Non-pigmented ciliary epithelial cell (primary cell): ENCODE measurements at regions not wholly inside any gene's neighbourhood (a gene's known extent, or its start where the extent isn't known, plus 50 kb on each side); places are given as distances from the start of the nearest gene placed in this dataset.
"Not testable (repeated sequence)": the region's sequence is repeated elsewhere in the genome, so short reads cannot be mapped to it uniquely, and the experiment has no call there.

Experiments
- DNase-seq: peaks from one replicate; pipeline ENCODE4 v3.0.0-alpha.2; 2010; ENCODE audit warnings: low read depth

- no peak for DNase-seq
Measured at GRCh38 chr16:48105976-48106375, 49.8 kb downstream of the ABCC12 start.

DNA sequence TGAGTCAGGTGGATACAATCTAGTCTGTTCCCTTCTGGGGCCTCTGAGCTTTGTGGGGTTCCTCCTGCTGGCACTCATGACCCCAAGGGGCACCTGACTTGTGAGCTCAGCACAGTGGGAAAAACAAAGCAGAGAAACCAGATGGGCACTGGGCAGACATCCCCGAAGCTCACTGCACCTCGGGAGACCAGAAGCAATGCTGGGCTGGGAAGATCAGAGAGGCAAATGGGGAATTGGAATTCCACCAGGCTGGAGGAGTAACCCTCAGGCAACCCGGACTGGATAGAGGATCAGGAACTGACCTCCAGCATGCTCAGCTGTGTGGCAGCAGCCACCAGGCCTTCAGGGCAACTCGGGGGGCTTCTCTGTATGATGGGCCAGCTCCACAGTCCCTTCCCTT lies 50.3 kb downstream of the ABCC12 start:
- DNase-seq, result no peak

- DNase-seq, result no peak
Measured at GRCh38 chr16:48103591-48103990, 52.2 kb downstream of the ABCC12 start.

- no peak for DNase-seq
Measured at GRCh38 chr16:48102083-48103008, 53.4 kb downstream of the ABCC12 start.

DNA sequence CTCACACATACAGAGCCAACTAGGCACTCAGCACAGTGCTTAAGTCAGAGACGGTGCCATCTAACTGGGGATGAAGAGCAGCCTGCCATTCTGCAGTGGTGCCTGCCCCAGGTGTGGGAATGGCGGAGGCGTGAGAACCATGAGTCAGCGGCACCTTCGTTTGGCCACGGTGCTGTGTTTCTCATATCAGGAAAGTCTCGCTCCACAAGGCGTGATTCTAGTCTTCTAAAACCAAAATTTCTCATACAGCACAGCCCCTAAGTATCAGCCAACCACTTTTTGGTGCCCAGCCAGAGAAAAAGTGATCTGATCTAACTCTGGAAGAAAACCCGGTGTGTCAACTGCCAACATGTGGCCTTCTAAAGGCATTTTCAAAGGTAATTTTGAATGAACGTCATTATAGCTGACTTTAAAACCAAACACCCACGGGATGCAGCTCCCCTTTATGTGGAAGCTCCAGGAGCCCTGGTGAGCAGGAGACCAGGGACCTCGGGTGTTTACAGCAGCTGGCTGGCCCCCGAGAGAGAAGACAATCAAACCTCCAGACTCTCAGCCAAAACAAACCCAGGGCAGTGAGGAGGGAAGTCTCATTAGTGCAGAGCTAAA lies 54.6 kb downstream of the ABCC12 start:
- DNase-seq, result no peak

GRCh38 chr16:48099455-48099854 lies 56.3 kb downstream of the ABCC12 start:
- no peak for DNase-seq

- DNase-seq, result no peak
Measured at GRCh38 chr16:48098472-48098871, 57.3 kb downstream of the ABCC12 start.

GRCh38 chr16:48091117-48091516 lies 64.7 kb downstream of the ABCC12 start:
- DNase-seq, result no peak

- no peak for DNase-seq
Measured at GRCh38 chr16:48089053-48089792, 66.6 kb downstream of the ABCC12 start.

DNA sequence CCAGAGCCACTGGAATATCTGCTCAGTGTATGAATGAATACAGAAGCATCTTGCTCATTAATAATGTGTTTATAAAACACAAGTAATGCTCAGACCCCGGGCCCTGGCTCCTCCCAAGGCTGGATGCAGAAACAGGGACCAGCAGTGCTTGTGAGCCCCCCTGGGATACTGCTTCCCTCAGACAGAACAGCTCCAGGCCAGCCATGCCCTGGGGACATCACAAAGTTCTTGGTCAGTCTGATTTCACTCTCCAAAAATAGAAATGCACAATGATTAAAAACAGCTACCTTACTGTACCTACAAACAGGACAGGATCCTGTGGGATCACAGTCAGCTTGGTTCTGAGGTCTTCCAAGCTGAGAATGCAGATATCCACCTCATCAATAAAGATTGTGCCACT lies 68.2 kb downstream of the ABCC12 start:
- no peak for DNase-seq

GRCh38 chr16:48086422-48086821 lies 69.4 kb downstream of the ABCC12 start:
- no peak for DNase-seq

- no peak for DNase-seq
Measured at GRCh38 chr16:48085729-48086128, 70.1 kb downstream of the ABCC12 start.

GRCh38 chr16:48084826-48085225 lies 71.0 kb downstream of the ABCC12 start:
- no peak for DNase-seq

DNA sequence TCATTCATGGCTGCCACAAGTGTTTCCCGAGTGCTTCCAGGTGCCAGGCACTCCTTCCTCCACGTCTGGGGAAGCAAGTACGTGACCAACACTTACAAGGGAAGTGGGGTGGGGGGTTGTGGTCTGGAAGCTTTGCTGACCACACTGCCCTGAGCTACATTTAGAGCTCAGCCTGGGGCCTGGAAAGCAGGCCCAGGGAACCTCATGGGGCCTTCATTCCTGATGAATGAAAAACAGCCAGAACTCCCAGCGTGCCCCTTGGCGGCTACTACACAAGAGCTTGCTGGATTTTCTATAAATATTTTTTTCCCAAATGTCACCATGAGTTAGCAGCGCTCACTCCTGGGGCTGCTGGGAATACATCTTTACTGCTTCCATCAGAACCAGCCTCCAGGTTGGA lies 73.3 kb downstream of the ABCC12 start:
- no peak for DNase-seq

DNA sequence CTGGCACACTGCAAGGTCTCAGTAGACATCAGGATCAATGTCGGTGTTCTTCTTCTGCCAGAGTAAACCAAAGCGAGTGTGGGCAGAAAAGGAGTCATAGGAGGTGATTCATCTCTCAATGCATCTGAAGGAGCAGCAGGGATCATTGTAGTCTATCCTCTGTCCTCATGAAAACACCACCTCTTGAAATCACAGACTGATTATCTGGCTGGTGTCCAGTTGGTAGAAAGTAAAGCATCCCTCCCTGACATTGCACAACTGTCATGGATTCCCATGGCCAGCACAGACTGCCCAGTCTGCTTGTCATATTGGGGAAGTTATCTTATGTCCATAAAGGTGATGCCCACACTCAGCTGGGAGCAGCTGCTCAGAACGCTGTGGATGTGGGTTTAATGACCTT lies 74.1 kb downstream of the ABCC12 start:
- peak; percentile 67 for DNase-seq

DNA sequence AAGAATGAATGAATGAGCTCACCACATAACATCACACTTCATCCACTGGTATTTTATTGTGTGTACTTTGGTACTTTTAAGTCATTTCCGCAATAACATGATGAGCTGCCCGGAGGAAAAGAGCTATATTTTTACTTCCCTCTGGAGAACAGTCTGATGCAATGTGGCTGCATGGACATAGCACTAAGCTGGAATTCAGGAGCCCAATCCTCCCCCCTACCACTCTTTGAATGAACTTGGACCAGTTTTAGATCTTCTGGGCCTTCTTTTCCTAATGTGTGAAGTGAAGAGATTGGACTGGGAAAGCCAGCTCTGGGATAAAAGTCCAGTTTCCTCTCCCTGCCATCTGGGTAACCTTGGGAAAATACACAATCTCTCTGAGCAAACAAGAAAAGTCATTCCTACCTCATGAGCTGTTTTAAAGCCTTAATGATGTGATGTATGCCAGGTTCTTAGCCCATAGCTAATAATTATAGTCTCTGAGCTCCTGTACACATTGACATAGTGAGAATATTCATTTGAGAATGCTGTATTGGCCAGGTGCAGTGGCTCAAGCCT lies 79.3 kb downstream of the ABCC12 start:
- no peak for DNase-seq

- no peak for DNase-seq
Measured at GRCh38 chr16:48075398-48075797, 80.4 kb downstream of the ABCC12 start.

DNA sequence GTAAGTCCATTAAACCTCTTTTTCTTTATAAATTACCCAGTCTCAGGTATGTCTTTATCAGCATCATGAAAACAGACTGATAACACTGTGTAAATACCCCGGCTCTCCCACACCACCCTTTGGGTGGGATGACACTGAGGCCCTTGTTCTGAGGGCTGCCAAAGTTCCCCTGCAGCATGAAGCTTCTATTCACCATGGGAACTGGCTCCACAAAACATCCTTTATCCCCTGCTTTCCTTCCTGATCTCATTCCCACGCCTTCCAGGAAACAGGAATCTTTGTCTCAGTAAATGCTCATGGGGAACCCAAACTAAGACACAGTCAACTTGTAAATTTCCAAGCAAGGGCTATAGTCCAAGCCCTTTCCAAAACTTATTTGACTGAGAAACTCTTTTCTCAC lies 88.4 kb downstream of the ABCC12 start:
- no peak for DNase-seq

DNA sequence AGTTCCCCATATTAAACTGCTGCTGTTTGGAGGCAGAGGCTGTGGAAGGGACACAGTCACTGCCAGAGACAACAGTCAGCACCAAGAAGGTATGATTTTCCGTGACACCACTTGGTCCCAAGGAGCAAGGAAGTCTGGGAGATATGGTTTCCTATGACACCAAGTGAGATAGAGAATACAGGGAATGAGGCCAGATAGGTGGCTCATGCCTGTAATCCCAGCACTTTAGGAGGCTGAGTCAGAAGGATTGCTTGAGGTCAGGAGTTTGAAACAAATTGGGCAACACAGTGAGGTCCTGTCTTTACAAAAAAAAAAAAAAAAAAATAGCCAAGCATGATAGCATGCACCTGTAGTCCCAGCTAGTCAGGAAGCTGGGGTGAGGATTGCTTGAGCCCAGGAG lies 90.8 kb downstream of the ABCC12 start:
- no peak for DNase-seq

DNA sequence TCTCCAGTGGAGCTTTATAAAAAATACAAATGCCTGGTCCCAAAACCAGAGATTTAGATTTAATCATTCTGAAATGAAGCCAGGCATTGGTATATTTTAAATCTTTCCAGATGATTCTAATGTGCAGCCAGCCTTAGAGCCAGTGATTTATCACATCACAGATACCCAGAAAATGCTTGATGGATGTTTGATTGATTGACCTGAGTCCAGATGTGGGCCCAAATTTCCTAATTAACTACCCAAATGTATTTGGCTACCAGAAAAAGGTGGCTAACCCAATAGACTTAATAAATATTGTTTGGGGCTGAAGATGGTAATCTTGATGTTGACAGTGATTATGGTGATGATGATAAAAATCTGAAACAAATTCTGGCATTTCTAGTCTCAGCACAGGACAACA lies 93.1 kb downstream of the ABCC12 start:
- no peak for DNase-seq

DNA sequence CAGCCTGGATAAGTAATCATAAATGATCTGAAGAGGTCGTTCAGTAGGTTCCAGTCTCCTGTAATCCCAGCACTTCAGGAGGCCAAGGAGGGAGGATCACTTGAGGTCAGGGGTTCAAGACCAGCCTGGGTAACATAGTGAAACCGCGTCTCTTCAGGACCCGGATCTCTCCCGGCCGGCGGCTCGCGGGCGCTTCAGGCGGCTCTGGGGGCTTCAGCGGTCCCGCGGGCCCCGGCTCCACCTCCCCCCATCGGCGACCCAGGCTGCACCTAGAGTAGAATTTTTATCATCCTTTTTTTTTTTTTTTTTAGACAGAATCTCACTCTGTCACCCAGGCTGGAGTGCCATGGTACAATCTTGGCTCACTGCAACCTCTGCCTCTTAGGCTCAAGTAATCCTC lies 95.9 kb downstream of the ABCC12 start:
- no peak for DNase-seq

DNA sequence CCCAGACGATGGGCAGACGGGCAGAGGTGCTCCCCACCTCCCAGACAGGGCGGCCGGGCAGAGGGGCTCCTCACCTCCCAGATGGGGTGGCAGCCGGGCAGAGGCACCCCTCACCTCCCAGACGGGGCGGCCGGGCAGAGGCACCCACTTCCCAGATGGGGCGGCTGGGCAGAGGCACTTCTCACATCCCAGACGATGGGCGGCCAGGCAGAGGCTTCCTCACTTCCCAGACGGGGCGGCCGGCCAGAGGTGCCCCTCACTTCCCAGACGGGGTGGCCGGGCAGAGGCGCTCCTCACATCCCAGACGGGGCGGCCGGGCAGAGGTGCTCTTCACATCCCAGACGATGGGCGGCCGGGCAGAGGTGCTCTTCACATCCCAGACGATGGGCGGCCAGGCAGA lies 96.6 kb downstream of the ABCC12 start:
- DNase-seq, result not testable (repeated sequence)

DNA sequence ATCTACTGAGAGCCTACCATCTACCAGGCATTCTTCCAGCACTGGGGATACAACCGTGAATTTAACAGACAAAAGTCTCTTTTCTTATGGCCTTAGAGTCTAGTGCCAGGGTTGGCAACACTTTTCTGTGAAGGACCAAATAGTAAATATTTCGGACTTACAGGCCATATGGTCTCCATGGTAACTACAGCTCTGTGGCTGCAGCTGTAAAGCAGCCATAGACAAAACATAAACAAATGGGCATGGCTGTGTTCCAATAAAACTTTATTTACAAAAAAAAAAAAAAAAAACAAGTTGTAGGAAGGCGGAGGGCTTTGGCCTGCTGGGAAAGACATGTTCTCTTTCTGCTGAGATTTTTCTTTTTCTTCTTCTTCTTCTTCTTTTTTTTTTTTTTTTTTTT lies 98.7 kb downstream of the ABCC12 start:
- no peak for DNase-seq
